ENCODE measurements at regions not wholly inside any gene's neighbourhood (a gene's known extent, or its start where the extent isn't known, plus 50 kb on each side); places are given as distances from the start of the nearest gene placed in this dataset.

DNA sequence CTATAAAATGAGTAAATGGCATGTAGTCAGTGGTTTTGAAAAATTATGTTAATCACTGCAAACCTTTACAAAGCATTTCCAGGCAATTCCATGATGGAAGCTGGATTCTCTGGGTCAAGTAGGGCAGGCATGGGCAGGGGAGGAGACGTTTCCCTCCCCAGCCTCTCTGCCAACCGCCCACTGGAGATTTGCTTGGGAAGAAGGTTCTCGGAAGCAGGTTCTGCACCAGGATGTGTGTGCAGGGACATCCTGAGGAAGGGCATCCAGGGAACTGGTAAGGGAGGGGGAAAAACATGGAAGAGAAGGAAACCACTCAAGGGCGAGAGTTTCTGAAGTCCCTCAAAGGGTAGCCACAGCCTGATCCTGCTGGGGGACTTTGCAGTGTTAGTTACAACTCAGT, 469.1 kb downstream of the TSHZ3 start:
- no peak overlapping the region for H3K27ac Mint-ChIP-seq
- ChIA-PET POLR2A (no interaction called here), CTCF (no interaction called here)
- no peaks in the 10 kb centered on the region for H3K27me3 Mint-ChIP-seq (ENCODE audit: low read depth)
- DNase-seq (ENCODE audit: low spot score), result no peak
- 0 out of 2 replicates have a peak, but pooled peaks cover 3% of the 10 kb centered on the region for H3K9me3 Mint-ChIP-seq
- no peak for ATAC-seq
- no peaks in the 10 kb centered on the region for H3K4me1 Mint-ChIP-seq
- H3K4me3 Mint-ChIP-seq, result no peak overlapping the region
- H3K36me3 Mint-ChIP-seq, result no peaks in the 10 kb centered on the region
- TF ChIP-seq HMGA2 (CRISPR knock-in tag; IDR thresholded peaks at IDR 0.05), result no peak
- TF ChIP-seq, protein P1, sequence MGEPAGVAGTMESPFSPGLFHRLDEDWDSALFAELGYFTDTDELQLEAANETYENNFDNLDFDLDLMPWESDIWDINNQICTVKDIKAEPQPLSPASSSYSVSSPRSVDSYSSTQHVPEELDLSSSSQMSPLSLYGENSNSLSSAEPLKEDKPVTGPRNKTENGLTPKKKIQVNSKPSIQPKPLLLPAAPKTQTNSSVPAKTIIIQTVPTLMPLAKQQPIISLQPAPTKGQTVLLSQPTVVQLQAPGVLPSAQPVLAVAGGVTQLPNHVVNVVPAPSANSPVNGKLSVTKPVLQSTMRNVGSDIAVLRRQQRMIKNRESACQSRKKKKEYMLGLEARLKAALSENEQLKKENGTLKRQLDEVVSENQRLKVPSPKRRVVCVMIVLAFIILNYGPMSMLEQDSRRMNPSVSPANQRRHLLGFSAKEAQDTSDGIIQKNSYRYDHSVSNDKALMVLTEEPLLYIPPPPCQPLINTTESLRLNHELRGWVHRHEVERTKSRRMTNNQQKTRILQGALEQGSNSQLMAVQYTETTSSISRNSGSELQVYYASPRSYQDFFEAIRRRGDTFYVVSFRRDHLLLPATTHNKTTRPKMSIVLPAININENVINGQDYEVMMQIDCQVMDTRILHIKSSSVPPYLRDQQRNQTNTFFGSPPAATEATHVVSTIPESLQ (CRISPR knock-in tag; IDR thresholded peaks at IDR 0.05), result no peak
- no peak for TF ChIP-seq NFATC4 (CRISPR knock-in tag; IDR thresholded peaks at IDR 0.05)
- no peak for TF ChIP-seq EMX1 (CRISPR knock-in tag; IDR thresholded peaks at IDR 0.05)
- no peak for TF ChIP-seq RELA (CRISPR knock-in tag; IDR thresholded peaks at IDR 0.05; ENCODE audit: borderline replicate concordance)
- no peak for TF ChIP-seq ATF1 (CRISPR knock-in tag; IDR thresholded peaks at IDR 0.05)
- TF ChIP-seq, protein P2, sequence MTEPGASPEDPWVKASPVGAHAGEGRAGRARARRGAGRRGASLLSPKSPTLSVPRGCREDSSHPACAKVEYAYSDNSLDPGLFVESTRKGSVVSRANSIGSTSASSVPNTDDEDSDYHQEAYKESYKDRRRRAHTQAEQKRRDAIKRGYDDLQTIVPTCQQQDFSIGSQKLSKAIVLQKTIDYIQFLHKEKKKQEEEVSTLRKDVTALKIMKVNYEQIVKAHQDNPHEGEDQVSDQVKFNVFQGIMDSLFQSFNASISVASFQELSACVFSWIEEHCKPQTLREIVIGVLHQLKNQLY (CRISPR knock-in tag; IDR thresholded peaks at IDR 0.05), result no peak
- TF ChIP-seq ZBTB21 (CRISPR knock-in tag; IDR thresholded peaks at IDR 0.05; ENCODE audit: borderline replicate concordance), result no peak
- no peak for TF ChIP-seq JAZF1 (CRISPR knock-in tag; IDR thresholded peaks at IDR 0.05)
- TF ChIP-seq ZNF396 (CRISPR knock-in tag; IDR thresholded peaks at IDR 0.05; ENCODE audit: borderline replicate concordance), result no peak
- TF ChIP-seq, protein P3, sequence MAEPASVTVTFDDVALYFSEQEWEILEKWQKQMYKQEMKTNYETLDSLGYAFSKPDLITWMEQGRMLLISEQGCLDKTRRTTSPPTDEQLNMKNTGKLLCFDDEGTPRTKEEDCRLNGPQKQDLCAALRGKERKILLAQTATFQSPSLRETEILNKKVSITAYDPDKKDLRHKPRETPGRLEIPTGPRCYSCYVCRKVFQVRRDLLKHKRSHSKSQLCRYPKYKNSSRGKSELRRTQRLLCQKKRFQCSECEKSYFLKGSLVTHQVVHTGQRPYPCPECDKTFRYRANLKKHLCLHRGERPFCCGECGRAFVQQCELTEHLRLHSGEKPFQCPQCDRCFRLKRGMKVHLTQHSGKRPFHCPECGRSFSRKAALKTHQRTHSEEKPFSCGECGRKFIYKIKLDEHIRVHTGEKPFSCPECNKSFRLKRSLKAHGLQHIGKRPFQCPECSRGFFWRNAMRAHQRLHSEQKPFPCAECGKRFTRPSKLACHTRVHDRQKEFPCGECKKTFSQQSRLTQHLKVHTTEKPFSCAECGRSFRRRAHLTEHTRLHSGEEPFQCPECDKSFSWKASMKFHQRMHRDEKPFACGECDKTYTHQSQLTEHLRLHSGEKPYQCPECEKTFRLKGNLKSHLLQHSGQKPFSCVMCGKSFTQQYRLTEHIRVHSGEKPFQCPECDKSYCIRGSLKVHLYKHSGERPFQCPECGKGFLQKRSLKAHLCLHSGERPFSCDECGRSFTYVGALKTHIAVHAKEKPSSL (CRISPR knock-in tag; conservative IDR thresholded peaks at IDR 0.05), result no peak

DNA sequence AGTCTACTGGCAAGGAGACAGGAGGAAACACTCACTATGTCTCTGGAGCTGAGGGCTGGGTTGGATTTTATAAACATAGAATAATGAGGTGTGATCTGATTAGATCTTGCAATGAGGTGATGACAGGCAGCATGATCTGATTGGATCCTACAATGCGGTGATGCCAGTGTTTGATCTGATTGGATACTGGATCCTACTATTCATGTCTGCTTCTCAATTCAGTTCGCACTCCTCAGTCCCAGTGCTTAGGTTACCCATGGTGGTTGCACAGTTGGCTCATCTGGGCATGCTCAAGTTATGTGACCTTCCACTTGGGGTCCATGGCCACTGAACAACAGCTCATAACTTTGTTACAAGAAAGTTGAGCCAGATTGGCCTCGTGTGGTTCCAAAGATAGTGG, 469.5 kb downstream of the TSHZ3 start:
- Mint-ChIP-seq H3K36me3 (no peaks in the 10 kb centered on the region), H3K4me1 (no peaks in the 10 kb centered on the region), H3K4me3 (no peak overlapping the region), H3K9me3 (0 out of 2 replicates have a peak, but pooled peaks cover 3% of the 10 kb centered on the region), H3K27me3 (ENCODE audit: low read depth) (no peaks in the 10 kb centered on the region), H3K27ac (no peak overlapping the region)
- POLR2A ChIA-PET, result no interaction called here
- DNase-seq (ENCODE audit: low spot score), result no peak
- TF ChIP-seq ZNF317 (CRISPR knock-in tag; IDR thresholded peaks at IDR 0.05; ENCODE audit: borderline replicate concordance, low read depth) (no peak), ZNF232 (CRISPR knock-in tag; IDR thresholded peaks at IDR 0.05) (no peak), ETV6 (CRISPR knock-in tag; IDR thresholded peaks at IDR 0.05) (no peak)
- TF ChIP-seq, protein P4, sequence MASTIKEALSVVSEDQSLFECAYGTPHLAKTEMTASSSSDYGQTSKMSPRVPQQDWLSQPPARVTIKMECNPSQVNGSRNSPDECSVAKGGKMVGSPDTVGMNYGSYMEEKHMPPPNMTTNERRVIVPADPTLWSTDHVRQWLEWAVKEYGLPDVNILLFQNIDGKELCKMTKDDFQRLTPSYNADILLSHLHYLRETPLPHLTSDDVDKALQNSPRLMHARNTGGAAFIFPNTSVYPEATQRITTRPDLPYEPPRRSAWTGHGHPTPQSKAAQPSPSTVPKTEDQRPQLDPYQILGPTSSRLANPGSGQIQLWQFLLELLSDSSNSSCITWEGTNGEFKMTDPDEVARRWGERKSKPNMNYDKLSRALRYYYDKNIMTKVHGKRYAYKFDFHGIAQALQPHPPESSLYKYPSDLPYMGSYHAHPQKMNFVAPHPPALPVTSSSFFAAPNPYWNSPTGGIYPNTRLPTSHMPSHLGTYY (CRISPR knock-in tag; IDR thresholded peaks at IDR 0.05), result no peak
- no peak for ATAC-seq
- CTCF ChIA-PET, result interaction anchor here (1.3 kb wide), 1 partner anchor 80 kb away, joined by 3 read pairs; no protein-coding TSS in a partner anchor

DNA sequence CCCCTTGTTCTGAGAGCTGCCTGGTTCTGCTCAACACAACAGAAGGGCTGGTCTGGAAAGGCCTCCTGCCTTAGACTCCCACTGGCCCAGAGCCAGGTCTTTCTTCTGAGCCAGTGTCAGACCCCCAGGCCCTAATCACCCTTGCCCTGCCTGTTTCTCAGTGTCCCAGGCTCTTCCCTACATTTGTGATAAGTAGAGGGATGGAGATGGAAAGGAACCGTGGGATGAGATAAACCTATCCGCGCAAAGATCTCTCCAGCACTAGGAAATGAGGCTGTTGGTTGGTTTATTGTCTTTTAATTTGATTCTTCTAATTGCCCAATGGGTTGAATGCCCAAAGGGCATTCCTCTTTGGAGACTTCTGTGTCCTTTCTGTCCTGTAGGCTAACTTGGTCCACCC, 470.0 kb downstream of the TSHZ3 start:
- CTCF ChIA-PET, result interaction anchor here (1.3 kb wide), 1 partner anchor 79 kb away, joined by 3 read pairs; no protein-coding TSS in a partner anchor
- Mint-ChIP-seq H3K36me3 (no peaks in the 10 kb centered on the region), H3K27ac (no peak overlapping the region), H3K4me1 (no peaks in the 10 kb centered on the region), H3K4me3 (no peak overlapping the region), H3K9me3 (0 out of 2 replicates have a peak, but pooled peaks cover under 1% of the 10 kb centered on the region), H3K27me3 (ENCODE audit: low read depth) (no peaks in the 10 kb centered on the region)
- ATAC-seq, result no peak
- POLR2A ChIA-PET, result no interaction called here
- DNase-seq (ENCODE audit: low spot score), result no peak
- no peak for TF ChIP-seq ESRRA (CRISPR knock-in tag; IDR thresholded peaks at IDR 0.05; ENCODE audit: borderline replicate concordance)
- no peak for TF ChIP-seq HMGA2 (CRISPR knock-in tag; IDR thresholded peaks at IDR 0.05)
- TF ChIP-seq, protein P5, sequence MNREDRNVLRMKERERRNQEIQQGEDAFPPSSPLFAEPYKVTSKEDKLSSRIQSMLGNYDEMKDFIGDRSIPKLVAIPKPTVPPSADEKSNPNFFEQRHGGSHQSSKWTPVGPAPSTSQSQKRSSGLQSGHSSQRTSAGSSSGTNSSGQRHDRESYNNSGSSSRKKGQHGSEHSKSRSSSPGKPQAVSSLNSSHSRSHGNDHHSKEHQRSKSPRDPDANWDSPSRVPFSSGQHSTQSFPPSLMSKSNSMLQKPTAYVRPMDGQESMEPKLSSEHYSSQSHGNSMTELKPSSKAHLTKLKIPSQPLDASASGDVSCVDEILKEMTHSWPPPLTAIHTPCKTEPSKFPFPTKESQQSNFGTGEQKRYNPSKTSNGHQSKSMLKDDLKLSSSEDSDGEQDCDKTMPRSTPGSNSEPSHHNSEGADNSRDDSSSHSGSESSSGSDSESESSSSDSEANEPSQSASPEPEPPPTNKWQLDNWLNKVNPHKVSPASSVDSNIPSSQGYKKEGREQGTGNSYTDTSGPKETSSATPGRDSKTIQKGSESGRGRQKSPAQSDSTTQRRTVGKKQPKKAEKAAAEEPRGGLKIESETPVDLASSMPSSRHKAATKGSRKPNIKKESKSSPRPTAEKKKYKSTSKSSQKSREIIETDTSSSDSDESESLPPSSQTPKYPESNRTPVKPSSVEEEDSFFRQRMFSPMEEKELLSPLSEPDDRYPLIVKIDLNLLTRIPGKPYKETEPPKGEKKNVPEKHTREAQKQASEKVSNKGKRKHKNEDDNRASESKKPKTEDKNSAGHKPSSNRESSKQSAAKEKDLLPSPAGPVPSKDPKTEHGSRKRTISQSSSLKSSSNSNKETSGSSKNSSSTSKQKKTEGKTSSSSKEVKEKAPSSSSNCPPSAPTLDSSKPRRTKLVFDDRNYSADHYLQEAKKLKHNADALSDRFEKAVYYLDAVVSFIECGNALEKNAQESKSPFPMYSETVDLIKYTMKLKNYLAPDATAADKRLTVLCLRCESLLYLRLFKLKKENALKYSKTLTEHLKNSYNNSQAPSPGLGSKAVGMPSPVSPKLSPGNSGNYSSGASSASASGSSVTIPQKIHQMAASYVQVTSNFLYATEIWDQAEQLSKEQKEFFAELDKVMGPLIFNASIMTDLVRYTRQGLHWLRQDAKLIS (CRISPR knock-in tag; IDR thresholded peaks at IDR 0.05; ENCODE audit: borderline replicate concordance), result no peak
- TF ChIP-seq GRHL2 (CRISPR knock-in tag; IDR thresholded peaks at IDR 0.05; ENCODE audit: insufficient replicate concordance, severe bottlenecking), result no peak
- TF ChIP-seq, protein P6, sequence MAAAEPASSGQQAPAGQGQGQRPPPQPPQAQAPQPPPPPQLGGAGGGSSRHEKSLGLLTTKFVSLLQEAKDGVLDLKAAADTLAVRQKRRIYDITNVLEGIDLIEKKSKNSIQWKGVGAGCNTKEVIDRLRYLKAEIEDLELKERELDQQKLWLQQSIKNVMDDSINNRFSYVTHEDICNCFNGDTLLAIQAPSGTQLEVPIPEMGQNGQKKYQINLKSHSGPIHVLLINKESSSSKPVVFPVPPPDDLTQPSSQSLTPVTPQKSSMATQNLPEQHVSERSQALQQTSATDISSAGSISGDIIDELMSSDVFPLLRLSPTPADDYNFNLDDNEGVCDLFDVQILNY (CRISPR knock-in tag; IDR thresholded peaks at IDR 0.05), result no peak
- no peak for TF ChIP-seq JAZF1 (CRISPR knock-in tag; IDR thresholded peaks at IDR 0.05)
- no peak for TF ChIP-seq TCF7 (CRISPR knock-in tag; IDR thresholded peaks at IDR 0.05; ENCODE audit: low read depth)
